K562 (cell line): ENCODE measurements at regions not wholly inside any gene's neighbourhood (a gene's known extent, or its start where the extent isn't known, plus 50 kb on each side); places are given as distances from the start of the nearest gene placed in this dataset.

ENCODE experiments used
- ATAC-seq: fragments of 200-7000 bp; cut with Tn5 transposase; 3 replicates; pipeline ENCODE4 v1.9.1; 2020; ENCODE audit warnings: moderate library complexity
- BruUV-seq: library from RNA; stranded (reverse); fragments of 400-500 nt; replicated peaks from 2 replicates; lab custom pipeline; 2021; lab: Mats Ljungman, UMichigan
- CTCF ChIA-PET: fragments of 300-600 bp; formaldehyde crosslinking; extraction: SDS; loops from one replicate; lab custom pipeline; 2021; ENCODE audit warnings: low intra/inter-chr PET ratio; lab: Yijun Ruan, JAX
- POLR2A ChIA-PET: fragments of 300-600, 350-650 bp; sonication (Branson Sonifier 250); formaldehyde crosslinking; extraction: SDS; loops from one replicate; lab custom pipeline; 2021; ENCODE audit warnings: antibody characterized with exemption, inconsistent platforms; lab: Yijun Ruan, JAX
- DNase-seq, 4 experiments: peaks; one replicate each; pipeline versions ENCODE4 v3.0.0 to v3.0.0-alpha.2; 2011 to 2018; ENCODE audit warnings: low spot score in 3 of 4, mixed read lengths in 3 of 4; ENCODE audit errors: extremely low read depth in 1 of 4
- FAIRE-seq: peaks from 2 replicates; lab custom pipeline; 2011; peaks lifted over from hg19 to GRCh38; lab: Jason Lieb, UNC
- H2AFZ ChIP-seq: 2 replicates; pipeline ENCODE4 v1.6.0; 2011; ENCODE audit warnings: low read depth, low read length, control low read depth, inconsistent platforms
- H3K27ac ChIP-seq: fragments of 200-600 bp; 3 replicates; pipeline ENCODE4 v1.8.0; 2011; ENCODE audit warnings: low read depth, mild to moderate bottlenecking, control low read depth, inconsistent platforms, low read length, moderate library complexity, mixed read lengths; ENCODE audit errors: extremely low read depth
- H3K27me3 ChIP-seq, 2 experiments: fragments of 300-600 bp in 1 of 2; 2 replicates in 1 of 2; 3 replicates in 1 of 2; pipeline versions ENCODE4 v1.6.0 to v1.8.0; 2011; ENCODE audit warnings: inconsistent platforms in 2 of 2, low read length in 2 of 2, mild to moderate bottlenecking in 1 of 2, mixed read lengths in 1 of 2, moderate library complexity in 1 of 2; ENCODE audit not compliant: control insufficient read depth in 2 of 2, insufficient read depth in 2 of 2
- H3K36me3 ChIP-seq: fragments of 300-600 bp; 3 replicates; pipeline ENCODE4 v1.8.0; 2011; ENCODE audit warnings: mild to moderate bottlenecking, low read length, inconsistent platforms; ENCODE audit not compliant: control insufficient read depth, insufficient read depth
- H3K4me1 ChIP-seq, 2 experiments: fragments of 200-600 bp in 1 of 2; replicated peaks in 1 of 2; 2 replicates in 1 of 2; 3 replicates in 1 of 2; pipeline versions ENCODE4 v1.5.1 to v1.8.0; 2011; ENCODE audit warnings: inconsistent platforms in 2 of 2, low read length in 2 of 2, mild to moderate bottlenecking in 1 of 2, mixed read lengths in 1 of 2, moderate library complexity in 1 of 2; ENCODE audit not compliant: control insufficient read depth in 2 of 2, insufficient read depth in 2 of 2
- H3K4me2 ChIP-seq: 2 replicates; pipeline ENCODE4 v1.6.1; 2011; ENCODE audit warnings: low read length, control low read depth, inconsistent platforms, mixed read lengths; ENCODE audit not compliant: insufficient read depth
- H3K4me3 ChIP-seq: fragments of 200-600 bp; sonication (generic), shearing (Covaris generic); 2 replicates; pipeline ENCODE4 v1.5.1; 2016; ENCODE audit warnings: control low read depth, inconsistent platforms
- H3K79me2 ChIP-seq: fragments of 200-600 bp; 3 replicates; pipeline ENCODE4 v1.8.0; 2011; ENCODE audit warnings: low read length, inconsistent platforms; ENCODE audit not compliant: control insufficient read depth, insufficient read depth
- H3K9ac ChIP-seq, 2 experiments: 2 replicates each; pipeline versions ENCODE4 v1.6.0 to v1.6.1; 2011; ENCODE audit warnings: low read depth in 2 of 2, low read length in 2 of 2, control low read depth in 1 of 2, inconsistent platforms in 1 of 2, mild to moderate bottlenecking in 1 of 2, mixed read lengths in 1 of 2; ENCODE audit not compliant: insufficient read depth in 1 of 2
- H3K9me1 ChIP-seq: one replicate; pipeline ENCODE4 v1.6.0; 2011; ENCODE audit warnings: inconsistent platforms, mild to moderate bottlenecking, low read length, moderate library complexity; ENCODE audit not compliant: control insufficient read depth, insufficient read depth
- H3K9me3 ChIP-seq: replicated peaks from 2 replicates; pipeline ENCODE4 v1.5.1; 2011; ENCODE audit warnings: low read depth, low read length, inconsistent platforms; ENCODE audit not compliant: control insufficient read depth, insufficient read depth
- H4K20me1 ChIP-seq: replicated peaks from 2 replicates; pipeline ENCODE4 v1.6.1; 2011; ENCODE audit warnings: low read length, inconsistent platforms, mixed read lengths; ENCODE audit not compliant: control insufficient read depth, insufficient read depth
- DNMT1 ChIP-seq: fragments of 450-650 bp; IDR thresholded peaks from 2 replicates; pipeline ENCODE4 v1.6.1; 2016; ENCODE audit warnings: antibody characterized with exemption, mild to moderate bottlenecking
- ZNF511 ChIP-seq: sonication (generic); formaldehyde crosslinking; IDR thresholded peaks from 2 replicates; pipeline ENCODE4 v1.8.0; 2022; ENCODE audit warnings: mild to moderate bottlenecking, missing genetic modification reagents
- ZNF551 ChIP-seq: fragments of 250-450 bp; sonication (Bioruptor Pico); IDR thresholded peaks from 2 replicates; pipeline ENCODE4 v1.5.0; 2021; ENCODE audit warnings: mild to moderate bottlenecking, moderate library complexity
- ZNF766 ChIP-seq: fragments of 200-800 bp; sonication (Bioruptor generic); conservative IDR thresholded peaks from 2 replicates; pipeline ENCODE4 v1.6.1; 2016; ENCODE audit warnings: missing genetic modification characterization, missing compliant biosample characterization
- WGBS: fragments of 100-300 bp; shearing (Covaris generic); methylation state at CpG from one replicate; pipeline ENCODE4 v1.1.6; 2016; ENCODE audit warnings: low coverage, mixed read lengths; ENCODE audit not compliant: insufficient coverage; ENCODE audit errors: missing lambda C conversion rate; 5-methylcytosine and 5-hydroxymethylcytosine counted together
- in situ Hi-C: fragments of 300-500 bp; cut with MboI; formaldehyde crosslinking; loops from 4 replicates; pipeline ENCODE4 v1.15.0; 2018; ENCODE audit warnings: inconsistent platforms, mixed read lengths
- intact Hi-C: fragments of 100-400 bp; cut with micrococcal nuclease; formaldehyde crosslinking; loops from 2 replicates; pipeline ENCODE4 v1.14.2; 2022
- TF ChIP-seq, protein P1 (sequence below): fragments of 250-450 bp; sonication (Bioruptor Pico); IDR thresholded peaks from 2 replicates; pipeline ENCODE4 v1.5.1; 2021; ENCODE audit warnings: mild to moderate bottlenecking

DNA sequence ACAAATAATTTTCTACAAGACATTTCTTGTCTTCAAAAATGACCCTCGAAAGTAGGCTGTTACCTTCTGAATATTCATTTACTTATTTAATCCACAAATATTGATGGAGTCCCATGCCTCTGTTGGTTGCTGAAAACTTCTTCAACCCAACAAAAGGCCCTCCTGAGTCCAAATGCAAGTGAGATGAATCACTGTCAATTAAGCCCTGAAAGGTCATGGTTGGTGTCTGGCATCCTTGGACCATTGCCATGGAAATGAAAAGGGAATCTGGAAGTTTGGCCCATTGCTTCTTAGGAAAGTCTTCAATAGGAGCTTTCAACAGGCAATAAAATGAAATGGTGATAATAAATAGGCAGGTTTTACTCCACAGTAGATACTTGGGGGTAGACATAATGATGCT is 364.7 kb upstream of the DYNLRB2 start:
- Histone ChIP-seq H3K79me2 (no peaks in the 10 kb centered on the region), H3K4me3 (no peak overlapping the region), H3K4me2 (no peak overlapping the region), H2AFZ (no peak overlapping the region), H3K9me3 (no peaks in the 10 kb centered on the region), H4K20me1 (no peaks in the 10 kb centered on the region), H3K9ac (no peak overlapping the region), H3K9me1 (no peaks in the 10 kb centered on the region), H3K27me3 (peaks cover 0 to 2% of the 10 kb centered on the region in 2 experiments; a peak in 1 of 5 replicates), H3K27ac (no peak overlapping the region), H3K36me3 (no peaks in the 10 kb centered on the region), H3K4me1 (no peaks in the 10 kb centered on the region)
- DNase-seq (no peak), FAIRE-seq (no peak), ATAC-seq (no peak)
- POLR2A ChIA-PET: no interaction called here
- CTCF ChIA-PET: no interaction called here
- in situ Hi-C loops (no loop called here), intact Hi-C loops (no loop called here)
- TF ChIP-seq, protein P1, sequence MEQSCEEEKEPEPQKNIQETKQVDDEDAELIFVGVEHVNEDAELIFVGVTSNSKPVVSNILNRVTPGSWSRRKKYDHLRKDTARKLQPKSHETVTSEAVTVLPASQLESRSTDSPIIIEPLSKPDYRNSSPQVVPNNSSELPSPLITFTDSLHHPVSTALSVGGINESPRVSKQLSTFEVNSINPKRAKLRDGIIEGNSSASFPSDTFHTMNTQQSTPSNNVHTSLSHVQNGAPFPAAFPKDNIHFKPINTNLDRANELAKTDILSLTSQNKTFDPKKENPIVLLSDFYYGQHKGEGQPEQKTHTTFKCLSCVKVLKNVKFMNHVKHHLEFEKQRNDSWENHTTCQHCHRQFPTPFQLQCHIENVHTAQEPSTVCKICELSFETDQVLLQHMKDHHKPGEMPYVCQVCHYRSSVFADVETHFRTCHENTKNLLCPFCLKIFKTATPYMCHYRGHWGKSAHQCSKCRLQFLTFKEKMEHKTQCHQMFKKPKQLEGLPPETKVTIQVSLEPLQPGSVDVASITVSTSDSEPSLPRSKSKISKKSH (CRISPR knock-in tag): no peak
- TF ChIP-seq ZNF551 (no peak), ZNF511 (CRISPR knock-in tag) (no peak), DNMT1 (no peak), ZNF766 (no peak)
- no TSS peak for BruUV-seq
- WGBS: 0% methylated on average over 1 of the region's 1 CpG
